SU-DHL-6 (cell line): ENCODE measurements at regions not wholly inside any gene's neighbourhood (a gene's known extent, or its start where the extent isn't known, plus 50 kb on each side); places are given as distances from the start of the nearest gene placed in this dataset.

Source experiments
- H2AFZ ChIP-seq: fragments of 200-600 bp; sonication (generic); 2 replicates; pipeline ENCODE4 v1.6.1; 2014; ENCODE audit warnings: low read depth, mild to moderate bottlenecking, moderate library complexity, mixed read lengths, antibody characterized with exemption, low read length; ENCODE audit not compliant: severe bottlenecking
- H3F3A ChIP-seq: fragments of 200-600 bp; shearing (Covaris generic); 2 replicates; pipeline ENCODE4 v1.6.0; 2016; ENCODE audit warnings: antibody characterized with exemption, mild to moderate bottlenecking; ENCODE audit not compliant: insufficient read depth
- H3K27ac ChIP-seq: fragments of 200-600 bp; sonication (generic); 2 replicates; pipeline ENCODE4 v1.5.1; 2016; ENCODE audit warnings: low read depth, mild to moderate bottlenecking, low read length, moderate library complexity, mixed read lengths
- H3K27me3 ChIP-seq: fragments of 200-600 bp; sonication (generic), shearing (Covaris generic); 2 replicates; pipeline ENCODE4 v1.6.0; 2014; ENCODE audit warnings: mild to moderate bottlenecking, low read length
- H3K36me3 ChIP-seq: fragments of 200-600 bp; sonication (generic); 2 replicates; pipeline ENCODE4 v1.6.1; 2014; ENCODE audit warnings: mild to moderate bottlenecking, low read length, mixed read lengths
- H3K4me2 ChIP-seq: fragments of 300-600, 200-600 bp; shearing (Covaris generic), sonication (generic); 2 replicates; pipeline ENCODE4 v1.6.0; 2014; ENCODE audit warnings: low read length, low read depth, mild to moderate bottlenecking; ENCODE audit not compliant: poor library complexity, severe bottlenecking
- H3K4me3 ChIP-seq: fragments of 200-600 bp; sonication (generic); 2 replicates; pipeline ENCODE4 v1.5.1; 2014; ENCODE audit warnings: antibody characterized with exemption, low read length, mild to moderate bottlenecking, mixed read lengths; ENCODE audit not compliant: insufficient read depth, poor library complexity, severe bottlenecking
- H3K79me2 ChIP-seq: fragments of 200-600 bp; sonication (generic); 2 replicates; pipeline ENCODE4 v1.6.1; 2014; ENCODE audit warnings: mild to moderate bottlenecking, low read length, moderate library complexity; ENCODE audit not compliant: insufficient read depth
- H3K9ac ChIP-seq: fragments of 200-600 bp; sonication (generic); 2 replicates; pipeline ENCODE4 v1.7.0; 2014; ENCODE audit warnings: mild to moderate bottlenecking, low read length
- H3K9me2 ChIP-seq: fragments of 200-600 bp; sonication (generic); replicated peaks from 2 replicates; pipeline ENCODE4 v1.6.1; 2014; ENCODE audit warnings: low read length; ENCODE audit not compliant: insufficient read depth
- H3K9me3 ChIP-seq: fragments of 200-600 bp; sonication (generic); 2 replicates; pipeline ENCODE4 v1.6.1; 2014; ENCODE audit warnings: low read length, mixed read lengths; ENCODE audit not compliant: insufficient read depth
- H4K20me1 ChIP-seq: fragments of 200-600 bp; sonication (generic); 2 replicates; pipeline ENCODE4 v1.6.1; 2014; ENCODE audit warnings: low read depth, mild to moderate bottlenecking, antibody characterized with exemption, low read length, moderate library complexity, mixed read lengths
- EZH2phosphoT487 ChIP-seq: fragments of 200-600 bp; sonication (generic), shearing (Covaris generic); conservative IDR thresholded peaks from 2 replicates; pipeline ENCODE4 v1.6.1; 2018; ENCODE audit warnings: mild to moderate bottlenecking, antibody characterized with exemption, low read length, moderate library complexity, mixed read lengths
- TF ChIP-seq, protein P1 (sequence below): fragments of 200-600 bp; sonication (generic); IDR thresholded peaks from one replicate; pipeline ENCODE4 v1.5.1; 2017; ENCODE audit warnings: antibody characterized with exemption, mild to moderate bottlenecking, low read length, moderate library complexity; ENCODE audit not compliant: insufficient read depth, poor library complexity, severe bottlenecking

DNA sequence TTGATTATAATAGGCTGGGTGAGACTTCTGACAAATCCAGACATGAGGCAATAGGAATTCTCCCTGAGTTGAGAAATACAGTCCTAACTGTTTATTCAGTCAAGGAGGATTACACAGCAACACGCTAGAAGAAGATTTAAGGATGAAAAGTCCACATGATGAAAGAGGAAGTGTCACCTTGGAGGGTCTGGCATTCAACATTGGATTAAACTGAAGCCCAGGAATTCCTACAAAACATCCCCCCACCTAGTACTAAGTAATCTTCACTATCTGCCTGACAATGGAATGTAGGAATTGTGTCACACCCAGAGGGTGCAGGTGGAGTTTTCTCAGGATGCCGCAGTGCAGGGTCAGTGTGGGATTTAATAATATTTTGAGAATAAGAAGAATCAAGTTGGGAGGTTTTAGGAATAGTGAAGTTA, 142.4 kb downstream of the SOCS6 start:
- no peak overlapping the region for H3K4me2 ChIP-seq

DNA sequence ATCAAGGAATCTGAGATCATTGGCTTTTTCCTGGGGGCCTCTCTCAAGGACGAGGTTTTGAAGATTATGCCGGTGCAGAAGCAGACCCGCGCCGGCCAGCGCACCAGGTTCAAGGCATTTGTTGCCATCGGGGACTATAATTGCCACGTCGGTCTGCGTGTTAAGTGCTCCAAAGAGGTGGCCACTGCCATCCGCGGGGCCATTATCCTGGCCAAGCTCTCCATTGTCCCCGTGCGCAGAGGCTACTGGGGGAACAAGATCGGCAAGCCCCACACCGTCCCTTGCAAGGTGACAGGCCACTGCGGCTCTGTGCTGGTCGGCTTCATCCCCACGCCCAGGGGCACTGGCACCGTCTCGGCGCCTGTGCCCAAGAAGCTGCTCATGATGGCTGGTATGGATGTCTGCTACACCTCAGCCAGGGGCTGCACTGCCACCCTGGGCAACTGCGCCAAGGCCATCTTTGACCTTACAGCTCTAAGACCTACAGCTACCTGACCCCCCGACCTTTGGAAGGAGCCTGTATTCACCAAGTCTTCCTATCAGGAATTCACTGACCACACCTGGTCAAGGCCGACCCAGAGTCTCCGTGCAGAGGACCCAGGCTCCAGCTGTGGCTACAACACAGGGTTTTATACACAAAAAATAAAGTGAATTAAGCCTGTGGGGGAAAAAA, 141.8 kb downstream of the SOCS6 start:
- no peaks in the 10 kb centered on the region for H3K27me3 ChIP-seq
- H3K4me2 ChIP-seq: no peak overlapping the region
- H3K4me3 ChIP-seq: no peak overlapping the region
- TF ChIP-seq EZH2phosphoT487: no peak
- TF ChIP-seq, protein P1, sequence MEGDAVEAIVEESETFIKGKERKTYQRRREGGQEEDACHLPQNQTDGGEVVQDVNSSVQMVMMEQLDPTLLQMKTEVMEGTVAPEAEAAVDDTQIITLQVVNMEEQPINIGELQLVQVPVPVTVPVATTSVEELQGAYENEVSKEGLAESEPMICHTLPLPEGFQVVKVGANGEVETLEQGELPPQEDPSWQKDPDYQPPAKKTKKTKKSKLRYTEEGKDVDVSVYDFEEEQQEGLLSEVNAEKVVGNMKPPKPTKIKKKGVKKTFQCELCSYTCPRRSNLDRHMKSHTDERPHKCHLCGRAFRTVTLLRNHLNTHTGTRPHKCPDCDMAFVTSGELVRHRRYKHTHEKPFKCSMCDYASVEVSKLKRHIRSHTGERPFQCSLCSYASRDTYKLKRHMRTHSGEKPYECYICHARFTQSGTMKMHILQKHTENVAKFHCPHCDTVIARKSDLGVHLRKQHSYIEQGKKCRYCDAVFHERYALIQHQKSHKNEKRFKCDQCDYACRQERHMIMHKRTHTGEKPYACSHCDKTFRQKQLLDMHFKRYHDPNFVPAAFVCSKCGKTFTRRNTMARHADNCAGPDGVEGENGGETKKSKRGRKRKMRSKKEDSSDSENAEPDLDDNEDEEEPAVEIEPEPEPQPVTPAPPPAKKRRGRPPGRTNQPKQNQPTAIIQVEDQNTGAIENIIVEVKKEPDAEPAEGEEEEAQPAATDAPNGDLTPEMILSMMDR: no peak
- H3F3A ChIP-seq: no peaks in the 10 kb centered on the region
- no peaks in the 10 kb centered on the region for H4K20me1 ChIP-seq
- H2AFZ ChIP-seq: no peak overlapping the region
- no peak overlapping the region for H3K9ac ChIP-seq
- no peak overlapping the region for H3K27ac ChIP-seq
- H3K79me2 ChIP-seq: no peaks in the 10 kb centered on the region
- H3K36me3 ChIP-seq: no peaks in the 10 kb centered on the region
- no peaks in the 10 kb centered on the region for H3K9me2 ChIP-seq
- H3K9me3 ChIP-seq: no peaks in the 10 kb centered on the region

More for the DNA sequence above, 142.4 kb downstream of the SOCS6 start:
- Histone ChIP-seq H3K4me3 (no peak overlapping the region), H3K9me3 (no peaks in the 10 kb centered on the region), H3K9ac (no peak overlapping the region), H3K9me2 (no peaks in the 10 kb centered on the region), H3K79me2 (no peaks in the 10 kb centered on the region), H4K20me1 (no peaks in the 10 kb centered on the region), H3K36me3 (no peaks in the 10 kb centered on the region), H3F3A (no peaks in the 10 kb centered on the region), H2AFZ (no peak overlapping the region), H3K27me3 (no peaks in the 10 kb centered on the region), H3K27ac (no peak overlapping the region)
- TF ChIP-seq EZH2phosphoT487: no peak
- TF ChIP-seq, protein P1: no peak

DNA sequence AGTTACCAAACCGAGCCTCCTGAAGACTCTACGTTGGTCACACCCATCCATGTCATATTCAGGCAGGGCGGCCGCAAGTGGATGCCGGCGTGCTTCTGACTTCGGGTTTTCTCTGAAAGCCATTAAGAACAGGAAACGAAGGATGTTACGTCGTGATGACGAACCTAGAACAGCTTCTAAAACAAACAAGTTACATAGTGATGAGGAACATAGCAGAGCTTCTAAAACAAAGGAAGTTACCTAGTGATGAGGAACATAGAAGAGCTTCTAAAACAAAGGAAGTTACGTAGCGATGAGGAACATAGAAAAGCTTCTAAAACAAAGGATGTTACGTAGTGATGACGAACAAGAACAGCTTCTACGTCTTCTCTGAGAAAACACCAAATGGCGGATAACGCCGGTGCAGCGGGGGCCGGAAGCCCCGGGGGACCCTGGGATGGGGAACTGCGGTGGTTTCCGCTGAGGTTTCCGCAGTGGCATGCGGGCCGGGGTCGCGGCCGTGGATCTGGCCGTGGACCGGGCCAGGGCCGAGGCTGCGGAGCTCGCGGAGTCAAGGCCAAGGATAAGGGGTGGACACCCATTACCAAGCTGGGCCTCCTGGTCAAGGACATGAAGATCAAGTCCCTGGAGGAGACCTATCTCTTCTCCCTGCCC, 141.1 kb downstream of the SOCS6 start:
- Histone ChIP-seq H3K27ac (no peak overlapping the region), H3K9me2 (no peaks in the 10 kb centered on the region), H3K4me2 (no peak overlapping the region), H3K27me3 (no peaks in the 10 kb centered on the region), H3F3A (no peaks in the 10 kb centered on the region), H3K9ac (no peak overlapping the region), H3K4me3 (no peak overlapping the region), H3K36me3 (no peaks in the 10 kb centered on the region), H4K20me1 (no peaks in the 10 kb centered on the region), H3K9me3 (no peaks in the 10 kb centered on the region), H2AFZ (no peak overlapping the region), H3K79me2 (no peaks in the 10 kb centered on the region)
- no peak for TF ChIP-seq EZH2phosphoT487
- TF ChIP-seq, protein P1: no peak
